ENCODE measurements at regions not wholly inside any gene's neighbourhood (a gene's known extent, or its start where the extent isn't known, plus 50 kb on each side); places are given as distances from the start of the nearest gene placed in this dataset.

- no peaks in the 10 kb centered on the region for H3F3A ChIP-seq (ENCODE audit: control insufficient read depth, insufficient read depth)
- H3K4me1 ChIP-seq (ENCODE audit: control insufficient read depth, low read length) = no peaks in the 10 kb centered on the region
- H3K79me2 ChIP-seq (ENCODE audit: control insufficient read depth, low read length) = no peaks in the 10 kb centered on the region
- no peaks in the 10 kb centered on the region for H3K27me3 ChIP-seq (ENCODE audit: control insufficient read depth, low read length)
- no peaks in the 10 kb centered on the region for H4K20me1 ChIP-seq (ENCODE audit: control insufficient read depth, insufficient read depth, low read depth, low read length)
- no peaks in the 10 kb centered on the region for H3K9me2 ChIP-seq (replicated peaks; ENCODE audit: control insufficient read depth, low read length)
- no peak overlapping the region for H3K4me2 ChIP-seq (ENCODE audit: low read length)
- H3K4me3 ChIP-seq (ENCODE audit: low read length) = no peak overlapping the region
- TF ChIP-seq EZH2phosphoT487 (IDR thresholded peaks at IDR 0.05; ENCODE audit: borderline replicate concordance, low read length) = no peak
- TF ChIP-seq CTCF (IDR thresholded peaks at IDR 0.05; ENCODE audit: low read depth, low read length, poor library complexity, severe bottlenecking) = no peak
- no peaks in the 10 kb centered on the region; the same call in 1 of the 2 replicates for H3K9me3 ChIP-seq (ENCODE audit: control insufficient read depth, insufficient read depth, low read length)
- no peaks in the 10 kb centered on the region for H3K36me3 ChIP-seq (ENCODE audit: control insufficient read depth, low read length)
- H3K27ac ChIP-seq (ENCODE audit: low read depth, low read length) = no peak overlapping the region
These were observed 619.9 kb downstream of the TYW1 start for GRCh38 chr7:67616517-67616916.

- H3K36me3 ChIP-seq (ENCODE audit: control insufficient read depth, low read length) = no peaks in the 10 kb centered on the region
- no peaks in the 10 kb centered on the region for H3K79me2 ChIP-seq (ENCODE audit: control insufficient read depth, low read length)
- no peaks in the 10 kb centered on the region for H3K27me3 ChIP-seq (ENCODE audit: control insufficient read depth, low read length)
- no peaks in the 10 kb centered on the region for H3F3A ChIP-seq (ENCODE audit: control insufficient read depth, insufficient read depth)
- H4K20me1 ChIP-seq (ENCODE audit: control insufficient read depth, insufficient read depth, low read depth, low read length) = no peaks in the 10 kb centered on the region
- H3K4me2 ChIP-seq (ENCODE audit: low read length) = no peak overlapping the region
- TF ChIP-seq EZH2phosphoT487 (IDR thresholded peaks at IDR 0.05; ENCODE audit: borderline replicate concordance, low read length) = no peak
- no peak for TF ChIP-seq CTCF (IDR thresholded peaks at IDR 0.05; ENCODE audit: low read depth, low read length, poor library complexity, severe bottlenecking)
- H3K9me2 ChIP-seq (replicated peaks; ENCODE audit: control insufficient read depth, low read length) = no peaks in the 10 kb centered on the region
- H3K27ac ChIP-seq (ENCODE audit: low read depth, low read length) = no peak overlapping the region
- H3K9me3 ChIP-seq (ENCODE audit: control insufficient read depth, insufficient read depth, low read length) = no peaks in the 10 kb centered on the region
- H3K4me3 ChIP-seq (ENCODE audit: low read length) = no peak overlapping the region
- no peaks in the 10 kb centered on the region for H3K4me1 ChIP-seq (ENCODE audit: control insufficient read depth, low read length)
These were observed 622.0 kb downstream of the TYW1 start for GRCh38 chr7:67618556-67619162.

GRCh38 chr7:67619175-67619574 is 622.5 kb downstream of the TYW1 start:
- H3K4me2 ChIP-seq (ENCODE audit: low read length) = no peak overlapping the region
- no peak overlapping the region for H3K4me3 ChIP-seq (ENCODE audit: low read length)
- H3K9me3 ChIP-seq (ENCODE audit: control insufficient read depth, insufficient read depth, low read length) = no peaks in the 10 kb centered on the region
- H3K36me3 ChIP-seq (ENCODE audit: control insufficient read depth, low read length) = no peaks in the 10 kb centered on the region
- H3K27me3 ChIP-seq (ENCODE audit: control insufficient read depth, low read length) = no peaks in the 10 kb centered on the region
- no peaks in the 10 kb centered on the region for H3K79me2 ChIP-seq (ENCODE audit: control insufficient read depth, low read length)
- TF ChIP-seq CTCF (IDR thresholded peaks at IDR 0.05; ENCODE audit: low read depth, low read length, poor library complexity, severe bottlenecking) = no peak
- no peak for TF ChIP-seq EZH2phosphoT487 (IDR thresholded peaks at IDR 0.05; ENCODE audit: borderline replicate concordance, low read length)
- no peaks in the 10 kb centered on the region for H3F3A ChIP-seq (ENCODE audit: control insufficient read depth, insufficient read depth)
- H3K27ac ChIP-seq (ENCODE audit: low read depth, low read length) = no peak overlapping the region
- no peaks in the 10 kb centered on the region for H4K20me1 ChIP-seq (ENCODE audit: control insufficient read depth, insufficient read depth, low read depth, low read length)
- no peaks in the 10 kb centered on the region for H3K9me2 ChIP-seq (replicated peaks; ENCODE audit: control insufficient read depth, low read length)
- no peaks in the 10 kb centered on the region for H3K4me1 ChIP-seq (ENCODE audit: control insufficient read depth, low read length)

Measured in DOHH2 (cell line).